GM12878 (cell line): ENCODE measurements at regions not wholly inside any gene's neighbourhood (a gene's known extent, or its start where the extent isn't known, plus 50 kb on each side); places are given as distances from the start of the nearest gene placed in this dataset.

Experiments used
- ATAC-seq: fragments of 200-7000 bp; cut with Tn5 transposase; 3 replicates; pipeline ENCODE4 v1.9.1; 2020; ENCODE audit warnings: mild to moderate bottlenecking, moderate library complexity
- BruUV-seq: library from RNA; stranded (reverse); fragments of 400-500 nt; replicated peaks from 2 replicates; lab custom pipeline; 2021; lab: Mats Ljungman, UMichigan
- CTCF ChIA-PET: fragments of 300-600 bp; sonication (Branson Sonifier 250); formaldehyde crosslinking; extraction: SDS; loops from one replicate; lab custom pipeline; 2021; ENCODE audit warnings: inconsistent platforms; lab: Yijun Ruan, JAX
- POLR2A ChIA-PET: fragments of 350-600 bp; formaldehyde crosslinking; extraction: SDS; loops from one replicate; lab custom pipeline; 2021; ENCODE audit warnings: inconsistent platforms; lab: Charles Lee
- RAD21 ChIA-PET: fragments of 300-600 bp; sonication (Branson Sonifier 250); formaldehyde crosslinking; loops from one replicate; lab custom pipeline; 2023; ENCODE audit warnings: antibody characterized with exemption; ENCODE audit not compliant: unreplicated experiment; lab: Charles Lee
- SMC1A ChIA-PET: fragments of 300-600 bp; sonication (Branson Sonifier 250); formaldehyde crosslinking; loops from one replicate; lab custom pipeline; 2023; ENCODE audit not compliant: unreplicated experiment, uncharacterized antibody; lab: Charles Lee
- DNase-seq: peaks from one replicate; pipeline ENCODE4 v3.0.0-alpha.2; 2011; ENCODE audit warnings: low read depth, low spot score
- FAIRE-seq: peaks from 3 replicates; lab custom pipeline; 2011; peaks lifted over from hg19 to GRCh38; lab: Jason Lieb, UNC
- H2AFZ ChIP-seq: 2 replicates; pipeline ENCODE4 v1.6.0; 2011; ENCODE audit warnings: low read depth, low read length, control low read depth; ENCODE audit not compliant: control insufficient read depth
- H3K27ac ChIP-seq: 2 replicates; pipeline ENCODE4 v1.5.1; 2011; ENCODE audit warnings: control low read depth; ENCODE audit not compliant: control insufficient read depth, insufficient read depth
- H3K27me3 ChIP-seq, 2 experiments: replicated peaks in 1 of 2; 2 replicates each; pipeline versions ENCODE4 v1.6.0 to v1.6.1; 2011; ENCODE audit warnings: low read length in 1 of 2; ENCODE audit not compliant: control insufficient read depth in 2 of 2, insufficient read depth in 2 of 2
- H3K36me3 ChIP-seq, 2 experiments: 2 replicates each; pipeline ENCODE4 v1.5.1; 2011; ENCODE audit warnings: low read length in 1 of 2; ENCODE audit not compliant: control insufficient read depth in 2 of 2, insufficient read depth in 2 of 2
- H3K4me1 ChIP-seq: 2 replicates; pipeline ENCODE4 v1.6.1; 2011; ENCODE audit warnings: mild to moderate bottlenecking, low read length, moderate library complexity, mixed read lengths; ENCODE audit not compliant: control insufficient read depth, insufficient read depth
- H3K4me2 ChIP-seq: 2 replicates; pipeline ENCODE4 v1.6.0; 2011; ENCODE audit warnings: control low read depth; ENCODE audit not compliant: control insufficient read depth, insufficient read depth
- H3K4me3 ChIP-seq: fragments of 200-600 bp; sonication (generic); 2 replicates; pipeline ENCODE4 v1.5.1; 2016
- H3K79me2 ChIP-seq: 2 replicates; pipeline ENCODE4 v1.6.0; 2011; ENCODE audit warnings: low read length; ENCODE audit not compliant: control insufficient read depth, insufficient read depth
- H3K9ac ChIP-seq: 2 replicates; pipeline ENCODE4 v1.8.0; 2011; ENCODE audit warnings: low read length, control low read depth, mixed read lengths; ENCODE audit not compliant: control insufficient read depth, insufficient read depth
- H3K9me3 ChIP-seq: replicated peaks from 3 replicates; pipeline ENCODE4 v1.5.1; 2011; ENCODE audit warnings: mild to moderate bottlenecking, low read length; ENCODE audit not compliant: control insufficient read depth, insufficient read depth
- H4K20me1 ChIP-seq: 2 replicates; pipeline ENCODE4 v1.6.0; 2011; ENCODE audit not compliant: control insufficient read depth, insufficient read depth
- IRF4 ChIP-seq: IDR thresholded peaks from 2 replicates; pipeline ENCODE4 v1.6.1; 2011; ENCODE audit warnings: low read depth, low read length
- POU2F2 ChIP-seq: IDR thresholded peaks from 3 replicates; pipeline ENCODE4 v1.6.1; 2011; ENCODE audit warnings: low read depth, mild to moderate bottlenecking, low read length, borderline replicate concordance
- STAT1 ChIP-seq: fragments of 450-650 bp; conservative IDR thresholded peaks from 2 replicates; pipeline ENCODE4 v1.6.1; 2014; ENCODE audit warnings: antibody characterized with exemption, mild to moderate bottlenecking
- YBX1 ChIP-seq: fragments of 450-650 bp; IDR thresholded peaks from 2 replicates; pipeline ENCODE4 v1.6.1; 2016; ENCODE audit warnings: antibody characterized with exemption
- WGBS: methylation state at CpG from one replicate; pipeline ENCODE4 v1.1.6; 2016; ENCODE audit warnings: low lambda C conversion rate; ENCODE audit not compliant: insufficient replicate concordance, insufficient coverage; ENCODE audit errors: missing lambda C conversion rate; 5-methylcytosine and 5-hydroxymethylcytosine counted together
- in situ Hi-C: fragments of 300-500 bp; cut with MboI; formaldehyde crosslinking; loops from 9 replicates; pipeline ENCODE4 v1.14.3; 2018; ENCODE audit warnings: mixed read lengths
- intact Hi-C: fragments of 100-400 bp; cut with micrococcal nuclease; formaldehyde crosslinking; loops from one replicate; pipeline ENCODE4 v1.14.2; 2022; ENCODE audit not compliant: unreplicated experiment
- TF ChIP-seq, protein P1 (sequence below): IDR thresholded peaks from 2 replicates; pipeline ENCODE4 v1.6.1; 2012; ENCODE audit warnings: mild to moderate bottlenecking, low read depth, low read length
- TF ChIP-seq, protein P2 (sequence below): fragments of 150-350 bp; IDR thresholded peaks from 2 replicates; pipeline ENCODE4 v1.6.1; 2014; ENCODE audit warnings: mild to moderate bottlenecking, low read depth, low read length
- TF ChIP-seq, protein P3 (sequence below): IDR thresholded peaks from 2 replicates; pipeline ENCODE4 v1.6.1; 2012; ENCODE audit warnings: low read length, inconsistent platforms

DNA sequence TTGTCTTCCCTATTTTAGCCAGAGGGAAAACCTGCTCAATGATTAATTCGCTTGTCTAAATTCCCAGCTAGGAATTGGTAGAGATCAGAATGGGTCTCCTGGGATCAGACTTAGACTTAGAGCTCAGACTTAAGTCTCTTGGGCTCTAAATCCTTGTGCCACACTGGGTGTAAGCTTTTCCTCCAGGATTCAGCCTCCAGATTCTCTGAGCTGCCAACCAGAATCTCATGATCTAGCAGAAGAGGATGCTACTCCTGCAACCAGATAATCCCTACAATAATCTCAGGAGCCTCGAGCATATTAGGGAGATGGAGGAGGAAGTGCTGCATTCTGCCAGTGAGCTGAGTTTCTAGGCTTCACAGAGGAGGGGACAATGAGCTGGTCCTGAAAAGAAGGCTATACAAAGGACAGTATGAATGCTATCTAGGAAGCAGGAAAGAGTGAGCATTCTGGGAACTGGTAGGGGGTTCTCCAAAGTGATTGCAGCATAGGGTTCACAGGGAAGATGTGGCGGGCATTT, 211.6 kb upstream of the SESN3 start:
- CTCF ChIA-PET, result interaction anchor here (0.7 to 5.3 kb wide), 4 partner anchors 9 to 262 kb away, joined by 3 to 32 read pairs (median 9); no protein-coding TSS in a partner anchor
- 58% methylated on average over 3 of the region's 3 CpGs for WGBS
- SMC1A ChIA-PET, result interaction anchor here (0.7 to 6.0 kb wide), 12 partner anchors 10 to 291 kb away, joined by 3 to 82 read pairs (median 5); partner anchors contain the start of gene SESN3
- Histone ChIP-seq H2AFZ (no peak overlapping the region), H3K27ac (no peak overlapping the region), H3K4me3 (no peak overlapping the region), H3K4me2 (no peak overlapping the region), H3K79me2 (no peaks in the 10 kb centered on the region), H3K9ac (no peak overlapping the region), H3K4me1 (no peaks in the 10 kb centered on the region; the same call in 1 of the 2 replicates), H3K9me3 (no peaks in the 10 kb centered on the region), H3K27me3 (peaks cover 0 to 2% of the 10 kb centered on the region in 2 experiments; a peak in 1 of 4 replicates), H4K20me1 (no peaks in the 10 kb centered on the region), H3K36me3 (no peaks in the 10 kb centered on the region)
- TF ChIP-seq POU2F2 (no peak), YBX1 (no peak), STAT1 (no peak), IRF4 (no peak)
- TF ChIP-seq, protein P1, sequence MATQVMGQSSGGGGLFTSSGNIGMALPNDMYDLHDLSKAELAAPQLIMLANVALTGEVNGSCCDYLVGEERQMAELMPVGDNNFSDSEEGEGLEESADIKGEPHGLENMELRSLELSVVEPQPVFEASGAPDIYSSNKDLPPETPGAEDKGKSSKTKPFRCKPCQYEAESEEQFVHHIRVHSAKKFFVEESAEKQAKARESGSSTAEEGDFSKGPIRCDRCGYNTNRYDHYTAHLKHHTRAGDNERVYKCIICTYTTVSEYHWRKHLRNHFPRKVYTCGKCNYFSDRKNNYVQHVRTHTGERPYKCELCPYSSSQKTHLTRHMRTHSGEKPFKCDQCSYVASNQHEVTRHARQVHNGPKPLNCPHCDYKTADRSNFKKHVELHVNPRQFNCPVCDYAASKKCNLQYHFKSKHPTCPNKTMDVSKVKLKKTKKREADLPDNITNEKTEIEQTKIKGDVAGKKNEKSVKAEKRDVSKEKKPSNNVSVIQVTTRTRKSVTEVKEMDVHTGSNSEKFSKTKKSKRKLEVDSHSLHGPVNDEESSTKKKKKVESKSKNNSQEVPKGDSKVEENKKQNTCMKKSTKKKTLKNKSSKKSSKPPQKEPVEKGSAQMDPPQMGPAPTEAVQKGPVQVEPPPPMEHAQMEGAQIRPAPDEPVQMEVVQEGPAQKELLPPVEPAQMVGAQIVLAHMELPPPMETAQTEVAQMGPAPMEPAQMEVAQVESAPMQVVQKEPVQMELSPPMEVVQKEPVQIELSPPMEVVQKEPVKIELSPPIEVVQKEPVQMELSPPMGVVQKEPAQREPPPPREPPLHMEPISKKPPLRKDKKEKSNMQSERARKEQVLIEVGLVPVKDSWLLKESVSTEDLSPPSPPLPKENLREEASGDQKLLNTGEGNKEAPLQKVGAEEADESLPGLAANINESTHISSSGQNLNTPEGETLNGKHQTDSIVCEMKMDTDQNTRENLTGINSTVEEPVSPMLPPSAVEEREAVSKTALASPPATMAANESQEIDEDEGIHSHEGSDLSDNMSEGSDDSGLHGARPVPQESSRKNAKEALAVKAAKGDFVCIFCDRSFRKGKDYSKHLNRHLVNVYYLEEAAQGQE, result no peak
- TF ChIP-seq, protein P2, sequence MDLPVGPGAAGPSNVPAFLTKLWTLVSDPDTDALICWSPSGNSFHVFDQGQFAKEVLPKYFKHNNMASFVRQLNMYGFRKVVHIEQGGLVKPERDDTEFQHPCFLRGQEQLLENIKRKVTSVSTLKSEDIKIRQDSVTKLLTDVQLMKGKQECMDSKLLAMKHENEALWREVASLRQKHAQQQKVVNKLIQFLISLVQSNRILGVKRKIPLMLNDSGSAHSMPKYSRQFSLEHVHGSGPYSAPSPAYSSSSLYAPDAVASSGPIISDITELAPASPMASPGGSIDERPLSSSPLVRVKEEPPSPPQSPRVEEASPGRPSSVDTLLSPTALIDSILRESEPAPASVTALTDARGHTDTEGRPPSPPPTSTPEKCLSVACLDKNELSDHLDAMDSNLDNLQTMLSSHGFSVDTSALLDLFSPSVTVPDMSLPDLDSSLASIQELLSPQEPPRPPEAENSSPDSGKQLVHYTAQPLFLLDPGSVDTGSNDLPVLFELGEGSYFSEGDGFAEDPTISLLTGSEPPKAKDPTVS, result no peak
- TF ChIP-seq, protein P3, sequence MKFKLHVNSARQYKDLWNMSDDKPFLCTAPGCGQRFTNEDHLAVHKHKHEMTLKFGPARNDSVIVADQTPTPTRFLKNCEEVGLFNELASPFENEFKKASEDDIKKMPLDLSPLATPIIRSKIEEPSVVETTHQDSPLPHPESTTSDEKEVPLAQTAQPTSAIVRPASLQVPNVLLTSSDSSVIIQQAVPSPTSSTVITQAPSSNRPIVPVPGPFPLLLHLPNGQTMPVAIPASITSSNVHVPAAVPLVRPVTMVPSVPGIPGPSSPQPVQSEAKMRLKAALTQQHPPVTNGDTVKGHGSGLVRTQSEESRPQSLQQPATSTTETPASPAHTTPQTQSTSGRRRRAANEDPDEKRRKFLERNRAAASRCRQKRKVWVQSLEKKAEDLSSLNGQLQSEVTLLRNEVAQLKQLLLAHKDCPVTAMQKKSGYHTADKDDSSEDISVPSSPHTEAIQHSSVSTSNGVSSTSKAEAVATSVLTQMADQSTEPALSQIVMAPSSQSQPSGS, result no peak
- intact Hi-C loops (no loop called here), in situ Hi-C loops (no loop called here)
- RAD21 ChIA-PET, result interaction anchor here (0.9 to 2.8 kb wide), 9 partner anchors 9 to 320 kb away, joined by 3 to 22 read pairs (median 5); partner anchors contain the start of gene SESN3
- FAIRE-seq (no peak), ATAC-seq (no peak), DNase-seq (no peak)
- no TSS peak for BruUV-seq
- POLR2A ChIA-PET, result interaction anchor here (2.6 kb wide), 1 partner anchor 10 kb away, joined by 20 read pairs; no protein-coding TSS in a partner anchor
